NCI-H1436 (cell line): ENCODE measurements at regions not wholly inside any gene's neighbourhood (a gene's known extent, or its start where the extent isn't known, plus 50 kb on each side); places are given as distances from the start of the nearest gene placed in this dataset.
A peak's percentile ranks its signal among the peaks of the same experiment; 100 is the strongest.
"Not testable (repeated sequence)": the region's sequence is repeated elsewhere in the genome, so short reads cannot be mapped to it uniquely, and the experiment has no call there.

ENCODE experiments used
- DNase-seq: peaks from one replicate; lab custom pipeline; 2025; lab: John Stamatoyannopoulos, UW

DNA sequence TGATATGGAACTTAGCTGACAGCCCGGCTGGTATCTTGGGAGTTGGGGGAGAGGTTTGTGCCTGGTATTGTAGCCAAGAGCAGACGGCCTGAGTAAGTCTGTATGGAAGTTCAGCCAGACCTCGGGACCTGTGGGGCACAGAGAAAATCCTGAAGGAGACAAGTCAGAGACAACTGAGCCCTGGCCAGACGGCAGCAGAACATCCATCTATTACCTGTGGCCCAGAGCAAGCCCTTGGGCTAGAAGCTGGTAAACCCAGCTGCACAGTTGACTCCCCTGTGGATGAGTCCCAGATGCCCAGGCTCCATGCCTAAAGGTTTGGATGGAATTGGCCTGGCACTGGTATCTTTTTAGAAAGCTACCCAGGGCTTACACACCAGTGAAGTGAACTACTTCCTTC lies 70.4 kb upstream of the DLG1 start:
- DNase-seq: no peak

DNA sequence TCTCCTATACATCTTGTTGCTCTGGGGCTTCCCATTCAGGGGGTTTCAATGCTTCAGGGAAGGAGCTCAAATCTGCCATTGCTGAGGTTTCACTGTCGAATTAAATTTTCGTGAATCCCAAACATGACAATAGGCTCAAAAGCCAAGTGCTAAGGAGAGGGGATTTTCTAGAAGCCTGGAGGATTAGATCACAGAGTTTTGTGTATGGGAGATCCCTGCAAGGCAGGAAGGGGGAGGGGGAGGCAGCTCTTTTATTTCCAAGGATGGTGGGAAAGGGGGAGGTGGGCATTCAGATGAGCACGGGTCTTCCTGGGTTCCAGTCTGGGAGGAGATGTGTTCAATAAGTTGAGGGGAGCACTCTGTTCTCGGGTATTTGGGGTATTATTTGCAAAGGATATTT lies 69.9 kb upstream of the DLG1 start:
- no peak for DNase-seq

DNA sequence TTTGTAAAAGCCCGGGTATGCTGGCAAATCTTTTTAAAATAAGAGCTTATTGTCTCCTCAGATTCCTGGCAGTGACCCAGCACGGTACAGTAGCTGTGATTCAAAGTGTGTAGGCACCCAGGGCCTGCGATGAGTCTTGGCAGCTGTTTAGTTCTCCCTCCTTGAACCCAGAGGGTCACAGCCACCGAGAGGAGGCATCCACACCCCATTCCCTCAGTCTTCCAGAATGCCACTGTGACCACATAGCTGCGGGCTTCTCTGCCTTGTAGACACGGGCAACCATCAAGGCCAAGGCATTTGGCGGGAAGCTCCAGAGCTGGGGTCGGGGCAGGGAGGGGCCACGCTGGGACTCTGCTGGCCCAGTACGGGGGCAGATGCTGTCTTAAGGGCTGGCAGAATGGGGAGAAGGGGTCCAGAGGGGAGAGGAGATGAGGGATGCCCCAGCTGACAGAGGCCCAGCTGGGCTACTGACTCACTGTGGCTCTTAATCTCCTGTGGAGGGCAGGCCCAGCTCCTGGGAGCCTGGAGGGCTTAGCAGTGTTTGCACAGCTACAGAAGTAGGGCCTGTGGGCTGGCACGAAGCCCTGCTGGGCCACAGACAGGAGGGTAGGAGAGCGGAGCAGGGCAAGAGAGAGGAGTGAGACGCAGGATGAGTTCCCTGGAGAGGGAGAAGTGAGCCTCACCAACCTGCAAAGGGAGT lies 68.8 kb upstream of the DLG1 start:
- DNase-seq: peak; percentile 54

DNA sequence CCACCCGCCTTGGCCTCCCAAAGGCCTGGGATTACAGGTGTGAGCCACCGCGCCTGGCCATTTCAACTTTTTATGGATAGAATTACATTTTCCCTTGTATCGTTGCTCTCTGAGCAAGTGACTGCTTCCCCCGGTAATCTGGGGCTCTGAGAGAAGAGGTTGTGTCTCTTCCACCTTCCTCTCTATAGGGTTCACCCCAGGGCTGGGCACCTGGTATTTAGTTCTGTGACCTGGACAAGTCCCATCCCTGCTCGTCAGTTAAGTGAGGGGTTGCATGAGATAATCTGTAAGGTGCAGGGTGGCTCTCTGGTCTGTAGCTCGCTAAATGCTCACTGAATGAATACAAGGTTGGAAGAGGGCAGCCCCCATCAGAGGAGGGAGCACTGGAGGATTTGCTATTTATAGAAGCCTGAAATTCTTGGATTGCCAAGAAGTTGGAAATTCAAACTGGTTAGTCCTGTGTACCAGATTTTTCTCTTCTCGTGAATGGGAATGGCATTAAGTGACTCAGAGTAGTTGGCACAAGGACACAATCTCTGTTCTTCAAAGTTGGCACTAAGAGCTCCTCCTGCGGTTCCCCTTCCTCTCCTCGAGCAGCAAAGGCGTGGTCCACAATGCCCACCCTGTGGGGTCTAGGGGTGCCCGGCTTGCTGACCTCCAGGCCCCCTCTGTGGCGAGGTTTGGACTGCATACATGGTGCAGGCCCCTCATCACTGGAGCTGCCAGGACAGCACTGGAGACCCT lies 68.1 kb upstream of the DLG1 start:
- no peak for DNase-seq

DNA sequence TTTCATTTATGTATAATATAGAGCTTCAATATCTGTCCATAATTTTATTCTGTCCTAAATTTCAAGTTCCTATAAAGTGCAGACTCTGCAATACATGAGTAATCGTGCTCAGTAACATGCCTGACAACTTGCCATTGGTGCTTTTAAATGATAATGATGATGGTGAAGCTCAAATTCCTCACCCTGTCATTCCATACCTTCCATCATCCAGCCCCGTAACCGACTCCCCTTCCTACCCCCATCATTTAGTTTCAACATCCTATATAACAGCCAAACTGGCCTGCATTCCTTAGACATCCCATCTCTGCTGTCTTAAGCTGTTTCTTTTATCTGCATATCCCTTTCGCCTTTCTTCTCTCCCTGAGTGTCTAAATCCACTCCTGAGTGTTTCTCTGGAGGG lies 67.2 kb upstream of the DLG1 start:
- DNase-seq: no peak

DNA sequence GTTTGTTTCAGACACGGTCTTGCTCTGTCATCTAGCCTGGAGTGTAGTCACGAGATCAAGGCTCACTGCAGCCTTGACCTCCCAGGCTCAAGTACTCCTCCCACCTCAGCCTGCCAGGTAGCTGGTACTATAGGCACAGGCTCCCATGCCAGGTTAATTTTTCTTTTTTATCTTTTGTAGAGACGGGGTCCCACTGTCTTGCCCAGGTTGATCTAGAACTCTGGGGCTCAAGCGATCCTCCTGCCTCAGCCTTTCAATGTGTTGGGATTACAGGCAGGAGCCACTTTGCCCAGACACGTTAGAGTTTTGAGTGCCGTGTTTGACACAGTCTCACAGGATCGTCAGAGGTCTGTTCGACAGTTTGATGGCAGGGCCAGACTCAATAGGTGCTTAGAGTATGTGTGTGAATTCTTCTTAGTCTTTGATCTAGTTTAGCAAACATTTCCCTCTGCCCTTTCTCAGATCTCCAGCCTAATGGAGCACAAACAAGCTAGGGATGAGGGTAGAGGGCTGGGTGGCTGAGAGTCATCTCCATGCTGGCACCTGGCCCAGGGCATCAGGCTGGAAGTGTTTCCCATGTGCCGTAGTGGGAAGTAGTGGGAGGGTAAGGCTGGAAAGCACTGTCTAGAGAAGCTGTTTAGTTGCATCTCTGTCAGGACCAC lies 66.1 kb upstream of the DLG1 start:
- no peak for DNase-seq

DNA sequence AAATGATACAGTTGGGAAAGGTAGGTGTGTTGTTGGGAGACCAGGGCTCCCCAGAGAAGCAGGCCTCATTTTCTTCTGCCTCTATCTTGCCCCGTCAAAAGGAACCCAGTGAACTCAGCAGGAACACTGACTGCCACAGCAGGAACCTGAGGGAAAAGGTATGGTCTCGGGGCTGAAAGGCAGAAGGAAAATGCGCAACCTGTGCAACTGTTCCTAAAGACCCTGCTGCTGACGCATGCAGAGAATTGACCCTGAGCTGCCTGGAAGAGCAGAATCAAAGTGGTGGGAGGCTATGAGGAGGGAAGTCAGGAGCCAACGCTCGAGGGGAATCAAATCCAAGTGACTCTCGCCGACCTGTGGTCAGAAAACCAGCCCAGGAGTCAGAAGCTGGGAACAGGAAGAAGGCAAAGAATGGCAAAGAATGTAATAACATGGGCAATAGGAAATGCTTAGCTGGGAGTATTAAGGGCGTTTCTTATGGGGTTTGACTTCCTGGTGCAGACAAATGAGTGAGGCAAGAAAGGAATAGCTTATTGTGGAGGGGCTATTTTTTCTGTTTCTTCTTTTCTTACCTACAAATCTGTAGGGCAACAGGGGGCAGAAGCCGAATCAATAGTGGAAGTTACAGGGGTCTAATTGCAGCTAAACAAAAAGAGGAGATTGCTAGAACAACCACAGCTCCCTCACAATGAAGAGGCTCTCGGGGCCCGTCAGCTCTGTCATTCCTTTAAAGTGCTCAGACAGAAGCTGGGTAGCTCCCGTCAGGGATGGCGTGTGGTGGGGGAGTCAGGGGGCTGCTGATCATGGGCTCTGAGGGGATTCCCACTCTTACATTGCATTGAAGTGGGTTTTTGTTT lies 65.4 kb upstream of the DLG1 start:
- DNase-seq: no peak

DNA sequence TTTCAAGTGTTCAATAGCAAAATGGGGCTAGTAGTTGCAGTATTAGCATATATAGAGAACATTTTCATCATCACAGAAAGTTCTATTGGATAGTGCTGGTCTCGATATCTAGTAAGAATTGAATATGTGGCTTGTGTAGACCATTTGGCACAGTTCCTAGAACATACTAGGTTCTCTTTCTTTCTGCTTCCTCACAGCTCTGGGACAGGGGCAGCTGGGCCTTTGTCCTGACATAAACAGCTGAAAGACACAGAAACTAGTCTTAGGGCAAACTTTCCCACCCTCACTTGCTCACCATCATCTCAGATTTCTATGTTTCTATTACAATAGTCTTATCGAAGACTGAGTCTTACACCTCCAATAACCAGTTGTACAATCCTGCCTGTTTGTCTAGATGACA lies 63.7 kb upstream of the DLG1 start:
- DNase-seq: no peak

DNA sequence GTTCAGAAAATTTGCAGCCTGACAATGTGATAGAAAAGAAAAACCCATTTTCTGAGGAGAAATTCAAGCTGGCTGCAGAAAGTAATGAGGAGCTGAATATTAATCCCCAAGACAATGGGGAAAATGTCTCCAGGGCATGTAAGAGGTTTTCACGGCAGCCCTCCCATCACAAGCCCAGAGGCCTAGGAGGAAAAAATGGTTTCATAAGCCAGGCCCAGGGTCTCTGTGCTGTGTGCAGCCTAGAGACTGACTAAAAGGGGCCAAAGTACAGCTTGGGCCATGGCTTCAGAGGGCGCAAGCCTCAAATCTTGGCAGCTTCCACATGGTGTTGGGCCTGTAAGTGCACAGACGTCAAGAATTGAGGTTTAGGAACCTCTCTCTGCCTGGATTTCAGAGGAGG lies 61.7 kb upstream of the DLG1 start:
- DNase-seq: not testable (repeated sequence)

DNA sequence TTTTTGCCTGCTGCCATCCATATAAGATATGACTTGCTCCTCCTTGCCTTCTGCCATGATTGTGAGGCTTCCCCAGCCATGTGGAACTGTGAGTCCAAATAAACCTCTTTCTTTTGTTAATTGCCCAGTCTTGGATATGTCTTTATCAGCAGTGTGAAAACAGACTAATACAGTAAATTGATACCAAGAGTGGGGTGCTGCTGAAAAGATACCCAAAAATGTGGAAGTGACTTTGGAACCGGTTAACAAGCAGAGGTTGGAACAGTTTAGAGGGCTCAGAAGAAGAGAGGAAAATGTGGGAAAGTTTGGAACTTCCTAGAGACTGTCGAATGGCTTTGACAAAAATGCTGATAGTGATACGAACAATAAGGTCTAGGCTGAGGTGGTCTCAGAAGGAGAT lies 61.1 kb upstream of the DLG1 start:
- not testable (repeated sequence) for DNase-seq

DNA sequence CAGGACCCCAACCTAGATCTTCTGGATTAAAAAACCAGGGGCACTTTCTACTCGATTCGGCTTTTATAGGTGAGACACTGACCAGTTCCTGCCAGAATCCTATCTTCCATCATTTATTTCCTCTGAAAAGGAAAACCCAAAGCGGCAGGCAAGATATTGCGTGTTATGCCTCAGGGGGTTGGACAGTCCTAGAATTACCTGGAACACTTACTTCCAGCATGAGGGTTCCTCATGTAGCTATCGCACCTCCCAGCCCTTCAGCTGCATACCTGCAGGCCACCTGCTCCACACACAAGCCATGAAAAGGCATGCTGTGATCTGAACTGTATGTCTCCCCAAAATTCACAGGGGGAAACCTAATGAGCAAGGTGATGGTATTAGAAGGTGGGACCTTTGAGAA lies 58.3 kb upstream of the DLG1 start:
- no peak for DNase-seq

DNA sequence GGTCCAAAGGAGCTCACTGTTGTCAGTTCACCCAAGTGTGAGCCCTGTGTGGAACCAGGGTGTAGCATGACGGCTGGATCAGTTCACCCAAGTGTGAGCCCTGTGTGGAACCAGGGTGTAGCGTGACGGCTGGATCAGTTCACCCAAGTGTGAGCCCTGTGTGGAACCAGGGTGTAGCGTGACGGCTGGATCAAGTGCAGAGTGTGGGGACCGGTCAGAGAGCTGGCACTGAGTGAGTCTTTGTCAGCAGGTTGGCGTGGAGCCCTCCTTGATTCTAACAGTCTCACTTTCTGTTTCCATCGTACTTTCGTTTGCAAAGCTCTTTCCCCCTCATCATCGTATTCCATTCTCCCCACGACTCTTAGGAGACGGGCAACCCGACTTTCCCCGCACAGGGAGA lies 57.9 kb upstream of the DLG1 start:
- DNase-seq: no peak

DNA sequence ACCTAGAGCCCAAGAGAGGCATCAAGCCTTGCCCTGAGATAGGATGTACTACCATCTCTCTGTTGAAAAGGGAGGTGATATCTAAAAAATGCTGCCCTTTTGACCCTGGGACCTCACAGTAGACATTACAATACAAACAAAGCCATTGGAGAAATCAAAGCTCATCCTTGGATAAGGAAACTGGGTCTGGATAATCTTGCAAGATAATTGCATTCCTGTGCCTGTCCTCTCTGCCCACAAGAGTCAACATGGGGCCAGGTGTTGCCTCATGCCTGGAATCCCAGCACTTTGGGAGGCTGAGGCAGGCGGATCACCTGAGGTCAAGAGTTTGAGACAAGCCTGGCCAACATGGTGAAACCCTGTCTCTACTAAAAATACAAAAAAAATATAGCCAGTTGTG lies 57.3 kb upstream of the DLG1 start:
- DNase-seq: no peak

DNA sequence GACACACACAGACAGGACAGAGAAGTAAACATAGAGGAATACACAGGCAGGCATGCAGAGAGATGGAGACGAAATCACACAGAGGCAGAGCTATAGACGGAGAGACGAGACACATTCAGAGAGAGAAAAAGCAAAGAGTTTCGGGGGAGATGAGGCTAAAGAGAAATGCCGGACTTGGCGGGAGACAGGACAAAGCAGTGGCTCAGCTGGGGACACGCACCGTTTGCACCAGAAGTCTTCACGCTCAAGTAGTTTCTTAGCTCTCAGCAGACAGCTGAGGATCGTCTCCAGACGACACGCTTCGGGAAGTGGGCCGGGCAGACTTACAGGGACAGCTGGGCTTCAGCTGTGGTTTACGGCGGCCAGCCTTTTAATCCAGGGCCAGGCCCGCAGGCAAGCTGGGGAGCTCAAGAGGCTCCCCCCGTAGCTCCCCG lies 56.2 kb upstream of the DLG1 start:
- DNase-seq: no peak

DNA sequence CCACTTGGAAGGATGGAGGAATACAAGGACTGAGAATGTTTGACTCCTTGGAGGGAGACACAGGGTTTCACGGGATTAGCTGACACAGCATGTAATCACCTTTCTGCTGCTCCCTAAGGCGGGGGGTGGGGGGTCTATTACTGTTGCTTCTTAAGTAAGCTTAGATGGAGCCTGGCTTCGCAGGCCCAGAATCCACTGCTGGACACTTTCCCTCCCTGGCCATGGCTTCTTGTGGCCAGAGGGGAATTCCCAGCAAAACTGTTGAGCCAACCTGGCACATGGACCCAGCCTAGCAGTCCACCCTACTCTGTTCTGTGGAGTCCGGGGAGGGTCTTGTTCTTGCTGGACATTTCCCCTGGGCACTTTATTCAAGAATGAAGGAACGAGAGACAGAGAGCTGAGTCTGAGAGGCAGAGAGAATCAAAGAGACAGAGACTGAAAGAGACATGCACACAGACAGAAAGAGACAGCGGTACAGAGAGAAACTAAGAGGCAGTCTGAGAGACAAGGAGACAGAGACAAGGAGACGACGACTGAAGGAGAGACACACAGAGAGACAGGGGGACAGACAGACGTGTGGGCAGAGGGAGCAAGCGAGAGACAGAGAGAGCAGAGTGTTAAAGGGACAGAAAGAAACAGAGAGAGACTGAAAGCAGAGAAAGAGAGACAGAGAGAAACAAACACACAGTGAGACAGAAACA lies 55.6 kb upstream of the DLG1 start:
- DNase-seq: no peak

DNA sequence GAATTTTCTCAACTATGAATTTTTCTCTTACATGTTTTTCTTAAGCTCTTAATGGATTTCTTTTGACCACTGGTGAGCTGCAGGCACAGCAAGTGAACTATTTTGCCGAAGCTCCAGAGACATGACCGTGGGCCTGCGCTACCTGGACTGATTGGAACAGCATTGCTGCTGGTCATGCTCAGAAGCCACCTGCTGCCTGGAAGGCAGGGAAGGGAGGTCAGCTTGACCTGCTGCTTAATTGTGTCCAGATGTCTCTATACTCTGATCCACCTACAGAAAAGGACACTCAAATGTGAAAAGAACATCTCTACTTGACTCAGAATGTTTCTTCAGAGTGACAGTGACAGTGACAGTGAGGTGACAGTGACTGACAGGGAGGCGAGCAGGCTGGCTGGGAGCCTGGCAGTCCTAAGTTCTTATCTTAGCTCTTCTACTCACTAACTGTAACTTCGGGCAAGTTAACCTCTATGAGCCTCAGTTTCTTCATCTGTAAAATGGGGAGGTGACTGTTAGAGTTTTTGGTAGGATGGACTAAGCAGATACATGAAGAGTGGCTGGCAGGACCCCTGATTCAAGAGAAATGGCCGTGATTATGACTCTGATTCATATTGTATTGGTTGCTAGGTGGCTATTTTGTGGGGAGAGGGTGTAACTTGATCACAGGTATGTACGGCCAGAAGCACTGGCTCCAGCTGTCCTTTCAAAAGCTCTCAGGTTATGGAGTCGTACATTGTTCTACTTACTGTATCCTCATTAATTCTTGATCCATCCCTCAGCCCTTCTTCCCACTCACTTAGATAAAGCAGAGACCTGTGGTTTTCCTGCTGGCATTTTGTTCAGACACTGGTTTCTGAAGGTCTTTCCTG lies 54.8 kb upstream of the DLG1 start:
- DNase-seq: no peak

DNA sequence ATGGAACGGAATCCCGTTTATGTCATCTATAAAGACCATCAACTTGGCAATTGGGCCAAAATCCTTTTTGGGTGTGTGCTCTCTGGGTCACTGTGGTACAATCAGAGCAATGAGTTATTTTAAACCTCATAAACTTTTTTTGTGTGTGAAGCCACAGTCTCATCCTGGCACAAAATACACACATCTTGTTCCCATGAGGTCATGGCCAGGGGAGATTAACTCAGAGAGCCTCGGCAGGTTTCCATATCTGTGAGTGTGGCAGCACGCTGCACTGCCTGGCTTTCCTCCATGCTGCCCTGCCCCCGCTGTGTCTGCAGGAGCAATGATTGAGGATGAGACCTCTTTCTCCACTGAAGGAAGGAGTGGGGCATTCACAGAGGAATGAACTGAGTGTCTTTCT lies 54.0 kb upstream of the DLG1 start:
- DNase-seq: no peak

DNA sequence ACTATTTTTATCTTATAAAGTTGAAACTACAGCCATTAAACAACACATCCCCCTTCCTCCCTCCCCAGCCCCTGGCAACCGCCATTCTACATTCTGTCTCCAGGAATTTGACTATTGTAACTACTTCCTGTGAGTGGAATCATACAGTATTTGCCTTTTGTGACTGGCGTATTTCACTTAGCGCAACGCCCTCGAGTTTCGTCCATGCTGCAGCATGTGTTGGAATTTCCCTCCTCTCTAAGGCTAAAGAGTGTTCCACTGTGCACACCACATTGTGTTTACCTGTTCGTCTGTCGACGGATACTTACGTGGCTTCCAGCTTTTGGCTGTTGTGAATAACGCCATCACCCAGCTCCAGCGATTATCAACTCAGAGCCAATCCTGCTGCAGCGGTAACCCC lies 52.0 kb upstream of the DLG1 start:
- no peak for DNase-seq

DNA sequence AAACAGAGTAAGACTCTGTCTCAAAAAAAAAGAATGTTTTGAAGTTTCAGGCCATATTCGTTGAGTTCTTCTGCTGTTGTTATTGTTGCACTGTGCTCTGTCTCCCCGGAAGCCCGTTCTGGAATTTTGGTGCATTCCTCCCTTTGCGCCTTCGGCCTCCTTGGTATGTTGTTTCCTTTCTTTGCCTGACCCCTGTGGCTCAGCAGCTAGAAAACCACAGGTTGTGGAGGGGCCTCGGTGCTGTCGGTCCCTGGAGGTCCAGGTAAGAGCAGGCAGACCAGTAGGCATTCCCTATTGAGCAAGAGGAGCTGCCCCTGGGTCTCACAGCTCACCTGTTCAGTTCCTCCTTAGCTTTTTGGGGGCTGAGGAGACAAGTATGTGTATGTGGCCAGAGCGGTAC lies 51.0 kb upstream of the DLG1 start:
- DNase-seq: no peak
